ENCODE measurements at regions not wholly inside any gene's neighbourhood (a gene's known extent, or its start where the extent isn't known, plus 50 kb on each side); places are given as distances from the start of the nearest gene placed in this dataset.
A peak's percentile ranks its signal among the peaks of the same experiment; 100 is the strongest.

DNA sequence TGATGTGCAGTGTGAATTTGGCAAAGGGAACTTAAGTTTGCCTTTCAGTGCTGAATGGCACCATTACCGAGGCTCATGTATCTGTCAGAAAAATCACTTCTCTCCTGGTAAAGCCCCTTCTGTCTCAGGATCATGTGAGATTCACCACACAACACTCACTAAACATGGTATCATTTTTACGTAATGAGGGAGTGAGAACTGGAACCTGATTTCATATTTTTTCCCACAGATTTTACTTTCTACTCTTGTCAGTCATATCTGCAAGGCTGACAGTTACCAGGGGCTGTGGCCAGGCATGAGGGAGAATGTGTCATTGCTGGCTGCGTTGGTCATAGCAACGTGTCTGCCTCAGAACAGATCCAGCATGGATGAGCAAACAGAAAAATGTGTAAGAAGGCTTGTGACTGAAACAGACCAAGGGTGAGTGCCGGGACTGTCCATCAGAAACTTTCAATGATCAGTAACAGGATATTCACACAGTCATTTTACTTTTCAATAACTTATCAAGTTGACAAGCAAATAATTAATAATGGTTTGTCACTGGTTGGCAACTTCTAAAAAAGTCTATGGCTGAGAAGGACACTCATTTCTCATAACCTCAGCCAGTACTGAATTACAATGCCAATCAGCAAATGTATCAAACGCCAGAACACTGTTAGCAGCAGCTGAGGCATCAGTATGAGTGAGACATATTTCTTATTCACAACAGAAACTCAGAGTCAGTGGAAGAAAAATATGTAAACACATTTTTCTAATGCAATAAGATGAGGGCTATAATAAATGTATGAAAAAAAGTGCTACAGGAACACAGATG lies 100.5 kb downstream of the CDC42EP3 start:
- TF ChIP-seq POLR2A (IDR thresholded peaks at IDR 0.05; ENCODE audit: low read length): no peak
- TF ChIP-seq RNF2 (IDR thresholded peaks at IDR 0.05; ENCODE audit: borderline replicate concordance, low read depth): no peak
- TF ChIP-seq, protein P1, sequence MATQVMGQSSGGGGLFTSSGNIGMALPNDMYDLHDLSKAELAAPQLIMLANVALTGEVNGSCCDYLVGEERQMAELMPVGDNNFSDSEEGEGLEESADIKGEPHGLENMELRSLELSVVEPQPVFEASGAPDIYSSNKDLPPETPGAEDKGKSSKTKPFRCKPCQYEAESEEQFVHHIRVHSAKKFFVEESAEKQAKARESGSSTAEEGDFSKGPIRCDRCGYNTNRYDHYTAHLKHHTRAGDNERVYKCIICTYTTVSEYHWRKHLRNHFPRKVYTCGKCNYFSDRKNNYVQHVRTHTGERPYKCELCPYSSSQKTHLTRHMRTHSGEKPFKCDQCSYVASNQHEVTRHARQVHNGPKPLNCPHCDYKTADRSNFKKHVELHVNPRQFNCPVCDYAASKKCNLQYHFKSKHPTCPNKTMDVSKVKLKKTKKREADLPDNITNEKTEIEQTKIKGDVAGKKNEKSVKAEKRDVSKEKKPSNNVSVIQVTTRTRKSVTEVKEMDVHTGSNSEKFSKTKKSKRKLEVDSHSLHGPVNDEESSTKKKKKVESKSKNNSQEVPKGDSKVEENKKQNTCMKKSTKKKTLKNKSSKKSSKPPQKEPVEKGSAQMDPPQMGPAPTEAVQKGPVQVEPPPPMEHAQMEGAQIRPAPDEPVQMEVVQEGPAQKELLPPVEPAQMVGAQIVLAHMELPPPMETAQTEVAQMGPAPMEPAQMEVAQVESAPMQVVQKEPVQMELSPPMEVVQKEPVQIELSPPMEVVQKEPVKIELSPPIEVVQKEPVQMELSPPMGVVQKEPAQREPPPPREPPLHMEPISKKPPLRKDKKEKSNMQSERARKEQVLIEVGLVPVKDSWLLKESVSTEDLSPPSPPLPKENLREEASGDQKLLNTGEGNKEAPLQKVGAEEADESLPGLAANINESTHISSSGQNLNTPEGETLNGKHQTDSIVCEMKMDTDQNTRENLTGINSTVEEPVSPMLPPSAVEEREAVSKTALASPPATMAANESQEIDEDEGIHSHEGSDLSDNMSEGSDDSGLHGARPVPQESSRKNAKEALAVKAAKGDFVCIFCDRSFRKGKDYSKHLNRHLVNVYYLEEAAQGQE (IDR thresholded peaks at IDR 0.05): no peak
- TF ChIP-seq, protein P2, sequence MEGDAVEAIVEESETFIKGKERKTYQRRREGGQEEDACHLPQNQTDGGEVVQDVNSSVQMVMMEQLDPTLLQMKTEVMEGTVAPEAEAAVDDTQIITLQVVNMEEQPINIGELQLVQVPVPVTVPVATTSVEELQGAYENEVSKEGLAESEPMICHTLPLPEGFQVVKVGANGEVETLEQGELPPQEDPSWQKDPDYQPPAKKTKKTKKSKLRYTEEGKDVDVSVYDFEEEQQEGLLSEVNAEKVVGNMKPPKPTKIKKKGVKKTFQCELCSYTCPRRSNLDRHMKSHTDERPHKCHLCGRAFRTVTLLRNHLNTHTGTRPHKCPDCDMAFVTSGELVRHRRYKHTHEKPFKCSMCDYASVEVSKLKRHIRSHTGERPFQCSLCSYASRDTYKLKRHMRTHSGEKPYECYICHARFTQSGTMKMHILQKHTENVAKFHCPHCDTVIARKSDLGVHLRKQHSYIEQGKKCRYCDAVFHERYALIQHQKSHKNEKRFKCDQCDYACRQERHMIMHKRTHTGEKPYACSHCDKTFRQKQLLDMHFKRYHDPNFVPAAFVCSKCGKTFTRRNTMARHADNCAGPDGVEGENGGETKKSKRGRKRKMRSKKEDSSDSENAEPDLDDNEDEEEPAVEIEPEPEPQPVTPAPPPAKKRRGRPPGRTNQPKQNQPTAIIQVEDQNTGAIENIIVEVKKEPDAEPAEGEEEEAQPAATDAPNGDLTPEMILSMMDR (IDR thresholded peaks at IDR 0.05): no peak
- TF ChIP-seq FOSL2 (IDR thresholded peaks at IDR 0.05): no peak
- TF ChIP-seq FOSL2 (CRISPR knock-in tag; IDR thresholded peaks at IDR 0.05): peak; percentile 10; the same call in 1 of the 2 replicates
- TF ChIP-seq MAZ (IDR thresholded peaks at IDR 0.05; ENCODE audit: borderline replicate concordance, low read depth, low read length): no peak
- peak; percentile 52; the same call in 1 of the 2 replicates for TF ChIP-seq MAX (IDR thresholded peaks at IDR 0.05)
- TF ChIP-seq CBX2 (IDR thresholded peaks at IDR 0.05; ENCODE audit: borderline replicate concordance, low read depth): no peak
- TF ChIP-seq RAD21 (conservative IDR thresholded peaks at IDR 0.05 in 1 of 2, IDR thresholded peaks at IDR 0.05 in 1 of 2): no peak
- TF ChIP-seq ESRRA (IDR thresholded peaks at IDR 0.05; ENCODE audit: borderline replicate concordance, low read length): no peak
- TF ChIP-seq MYC (IDR thresholded peaks at IDR 0.05; ENCODE audit: borderline replicate concordance, low read length): no peak
- no peak for TF ChIP-seq JUNB (IDR thresholded peaks at IDR 0.05)
- no peak for TF ChIP-seq KDM5A (IDR thresholded peaks at IDR 0.05)

Data from A549 (cell line).